ENCODE measurements at regions not wholly inside any gene's neighbourhood (a gene's known extent, or its start where the extent isn't known, plus 50 kb on each side); places are given as distances from the start of the nearest gene placed in this dataset.

GRCh38 chr9:16236311-16236710 lies 634.2 kb downstream of the BNC2 start:
- no peak overlapping the region for H3K27ac ChIP-seq
- 52 to 63% (median 63%) methylated on average over 8 of the region's 8 CpGs for WGBS, 3 donors

DNA sequence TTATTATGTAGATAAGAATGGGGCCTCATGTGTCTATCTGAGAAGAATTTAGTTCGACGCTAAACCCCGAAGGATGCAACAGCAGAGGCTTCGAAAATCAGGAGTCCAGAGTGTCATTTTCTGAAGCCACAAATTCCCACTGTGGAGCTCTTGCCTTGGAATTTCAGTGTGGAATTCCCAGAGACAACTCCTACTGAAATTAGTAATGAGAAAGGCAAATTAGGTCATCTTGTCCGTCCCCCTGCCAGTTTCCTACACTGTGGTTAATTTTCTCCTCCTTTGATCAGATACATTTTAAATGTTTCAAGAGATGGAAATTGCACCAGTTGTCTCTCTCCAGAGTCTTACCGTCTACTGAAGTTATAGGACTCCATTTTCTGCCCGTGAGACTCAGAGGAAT lies 633.6 kb downstream of the BNC2 start:
- intact Hi-C loops (cut with DNase I) = no loop called here
- Histone ChIP-seq H3K4me1 (ENCODE audit: insufficient read depth) (no peaks in the 10 kb centered on the region), H3K27ac (no peak overlapping the region), H3K4me3 (no peak overlapping the region), H3K27me3 (no peaks in the 10 kb centered on the region), H3K36me3 (no peaks in the 10 kb centered on the region), H3K9me3 (no peaks in the 10 kb centered on the region)
- no peak for TF ChIP-seq EP300 (IDR thresholded peaks at IDR 0.05)
- TF ChIP-seq POLR2A (IDR thresholded peaks at IDR 0.05) = no peak
- TF ChIP-seq, protein P1, sequence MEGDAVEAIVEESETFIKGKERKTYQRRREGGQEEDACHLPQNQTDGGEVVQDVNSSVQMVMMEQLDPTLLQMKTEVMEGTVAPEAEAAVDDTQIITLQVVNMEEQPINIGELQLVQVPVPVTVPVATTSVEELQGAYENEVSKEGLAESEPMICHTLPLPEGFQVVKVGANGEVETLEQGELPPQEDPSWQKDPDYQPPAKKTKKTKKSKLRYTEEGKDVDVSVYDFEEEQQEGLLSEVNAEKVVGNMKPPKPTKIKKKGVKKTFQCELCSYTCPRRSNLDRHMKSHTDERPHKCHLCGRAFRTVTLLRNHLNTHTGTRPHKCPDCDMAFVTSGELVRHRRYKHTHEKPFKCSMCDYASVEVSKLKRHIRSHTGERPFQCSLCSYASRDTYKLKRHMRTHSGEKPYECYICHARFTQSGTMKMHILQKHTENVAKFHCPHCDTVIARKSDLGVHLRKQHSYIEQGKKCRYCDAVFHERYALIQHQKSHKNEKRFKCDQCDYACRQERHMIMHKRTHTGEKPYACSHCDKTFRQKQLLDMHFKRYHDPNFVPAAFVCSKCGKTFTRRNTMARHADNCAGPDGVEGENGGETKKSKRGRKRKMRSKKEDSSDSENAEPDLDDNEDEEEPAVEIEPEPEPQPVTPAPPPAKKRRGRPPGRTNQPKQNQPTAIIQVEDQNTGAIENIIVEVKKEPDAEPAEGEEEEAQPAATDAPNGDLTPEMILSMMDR (IDR thresholded peaks at IDR 0.05) = no peak
- WGBS, 3 donors = 61 to 81% (median 67%) methylated on average over 7 of the region's 7 CpGs
- no peak for DNase-seq

More at GRCh38 chr9:16236311-16236710, 634.2 kb downstream of the BNC2 start:
- Histone ChIP-seq H3K9me3 (no peaks in the 10 kb centered on the region), H3K4me3 (no peak overlapping the region), H3K4me1 (ENCODE audit: insufficient read depth) (no peaks in the 10 kb centered on the region), H3K36me3 (no peaks in the 10 kb centered on the region), H3K27me3 (no peaks in the 10 kb centered on the region)
- peak; percentile 38 for TF ChIP-seq EP300 (IDR thresholded peaks at IDR 0.05)
- TF ChIP-seq POLR2A (IDR thresholded peaks at IDR 0.05) = no peak
- TF ChIP-seq, protein P1 (IDR thresholded peaks at IDR 0.05) = no peak
- DNase-seq = peak in 1 of 5 donors; percentile 47
- intact Hi-C loops (cut with DNase I) = no loop called here

GRCh38 chr9:16238623-16239138 lies 631.8 kb downstream of the BNC2 start:
- no peaks in the 10 kb centered on the region for H3K27me3 ChIP-seq
- no peak for DNase-seq
- H3K9me3 ChIP-seq = no peaks in the 10 kb centered on the region
- TF ChIP-seq, protein P1 (IDR thresholded peaks at IDR 0.05) = no peak
- no peak for TF ChIP-seq POLR2A (IDR thresholded peaks at IDR 0.05)
- no peak for TF ChIP-seq EP300 (IDR thresholded peaks at IDR 0.05)
- intact Hi-C loops (cut with DNase I) = no loop called here
- H3K4me3 ChIP-seq = no peak overlapping the region
- H3K4me1 ChIP-seq (ENCODE audit: insufficient read depth) = no peaks in the 10 kb centered on the region
- WGBS, 3 donors = 91 to 94% (median 92%) methylated on average over 5 of the region's 5 CpGs
- no peaks in the 10 kb centered on the region for H3K36me3 ChIP-seq
- H3K27ac ChIP-seq = no peak overlapping the region

GRCh38 chr9:16241231-16241630 lies 629.2 kb downstream of the BNC2 start:
- H3K27ac ChIP-seq = no peak overlapping the region
- no peak for DNase-seq
- intact Hi-C loops (cut with DNase I) = no loop called here
- H3K4me3 ChIP-seq = no peak overlapping the region
- WGBS, 3 donors = 73 to 90% (median 90%) methylated on average over 3 of the region's 3 CpGs
- H3K27me3 ChIP-seq = no peaks in the 10 kb centered on the region
- peaks cover 2% of the 10 kb centered on the region for H3K4me1 ChIP-seq (ENCODE audit: insufficient read depth)
- no peaks in the 10 kb centered on the region for H3K36me3 ChIP-seq
- no peaks in the 10 kb centered on the region for H3K9me3 ChIP-seq
- TF ChIP-seq POLR2A (IDR thresholded peaks at IDR 0.05) (no peak), EP300 (IDR thresholded peaks at IDR 0.05) (no peak)
- TF ChIP-seq, protein P1 (IDR thresholded peaks at IDR 0.05) = no peak

Data from ovary (tissue), 7 donors.